HG03064 (cell line): ENCODE measurements at regions not wholly inside any gene's neighbourhood (a gene's known extent, or its start where the extent isn't known, plus 50 kb on each side); places are given as distances from the start of the nearest gene placed in this dataset.
"Not testable (repeated sequence)": the region's sequence is repeated elsewhere in the genome, so short reads cannot be mapped to it uniquely, and the experiment has no call there.

Source experiments
- ATAC-seq: cut with Tn5 transposase; IDR thresholded peaks from one replicate; pipeline ENCODE4 v1.9.1; 2021; ENCODE audit warnings: low read depth; ENCODE audit not compliant: unreplicated experiment

DNA sequence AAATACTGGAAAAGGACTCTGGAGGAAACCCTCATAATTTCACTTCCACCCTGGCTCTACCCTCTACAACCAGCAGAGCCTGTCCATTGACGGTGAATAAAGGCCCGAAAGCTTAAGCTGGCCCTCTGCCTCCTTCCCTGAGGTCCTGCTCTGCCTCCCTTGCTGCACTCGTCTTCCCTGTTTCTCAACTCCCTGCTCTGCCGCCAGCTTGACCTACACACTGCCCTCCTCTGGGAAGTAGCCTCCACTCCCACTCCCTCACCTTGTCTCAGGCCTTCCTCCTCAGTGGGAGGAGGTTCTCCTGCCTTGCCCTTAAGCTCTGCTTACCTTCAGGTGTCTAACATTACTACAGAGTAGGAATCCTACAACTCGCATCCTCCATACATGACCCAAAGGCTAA, 608.6 kb upstream of the NR3C2 start:
- ATAC-seq: no peak

DNA sequence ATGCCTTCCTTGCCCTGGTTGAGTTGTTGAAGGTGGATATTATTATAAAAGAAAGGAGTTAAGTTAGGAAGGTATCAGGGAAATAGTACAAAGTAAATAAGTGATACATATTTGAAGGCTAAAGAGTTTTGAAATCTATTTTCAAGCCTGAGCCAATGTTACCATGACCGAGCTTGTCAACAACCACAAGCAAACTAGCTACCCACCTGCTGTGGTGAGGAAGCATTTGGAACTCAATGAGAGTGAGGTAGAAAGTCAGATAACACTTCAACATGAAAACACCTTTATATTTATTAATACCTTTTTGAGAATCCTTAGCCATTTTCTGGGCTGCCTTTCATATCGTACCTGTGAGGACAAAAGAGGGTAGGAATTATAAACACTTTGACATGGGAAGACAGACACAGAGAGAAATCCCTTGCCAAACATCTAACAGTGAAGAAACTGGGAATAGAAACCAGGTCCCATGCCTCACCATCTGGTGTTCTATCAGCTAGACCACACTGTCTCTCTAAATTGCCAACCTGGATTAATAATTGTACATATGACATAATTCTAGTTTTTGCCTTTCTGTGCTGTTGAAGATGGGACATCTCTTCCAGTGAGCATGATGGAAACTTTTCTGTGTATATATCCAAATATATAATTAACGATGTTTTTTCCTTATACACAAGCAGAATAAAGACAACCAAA, 606.4 kb upstream of the NR3C2 start:
- no peak for ATAC-seq

DNA sequence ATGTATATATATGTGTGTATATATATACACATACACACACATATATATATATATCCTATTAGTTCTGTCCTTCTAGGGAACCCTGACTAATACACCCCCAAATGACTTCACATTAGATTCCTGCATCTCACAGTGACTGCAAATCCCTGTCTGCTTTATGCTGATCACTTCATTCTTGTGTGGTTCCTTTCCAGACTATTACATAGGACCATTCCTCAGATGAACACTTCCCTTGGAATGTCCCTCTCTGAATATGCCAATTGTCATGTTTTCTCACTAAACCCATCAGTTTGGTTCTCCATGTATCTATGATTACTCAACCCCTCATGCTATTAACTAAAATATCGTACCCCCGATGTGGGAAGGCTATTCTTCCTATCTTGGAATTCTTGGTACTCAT, 605.2 kb upstream of the NR3C2 start:
- ATAC-seq: no peak

DNA sequence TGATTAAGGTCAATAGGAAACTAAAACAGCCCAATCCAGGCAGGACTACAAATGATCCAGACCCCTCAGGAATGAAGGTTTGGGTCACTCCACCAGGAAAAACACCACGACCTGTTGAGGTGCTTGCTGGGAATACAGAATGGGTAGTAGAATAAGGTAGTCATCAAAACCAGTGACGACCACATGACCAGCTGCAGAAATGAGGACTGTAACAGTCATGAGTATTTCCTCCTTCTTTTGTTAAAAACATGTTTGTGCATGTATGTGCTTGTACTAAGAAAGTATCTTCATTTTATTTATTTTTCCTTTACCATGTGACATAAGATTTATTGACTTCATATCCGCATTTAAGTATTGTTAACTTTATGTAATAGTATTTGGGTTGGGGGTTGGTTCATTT, 603.5 kb upstream of the NR3C2 start:
- ATAC-seq: no peak

DNA sequence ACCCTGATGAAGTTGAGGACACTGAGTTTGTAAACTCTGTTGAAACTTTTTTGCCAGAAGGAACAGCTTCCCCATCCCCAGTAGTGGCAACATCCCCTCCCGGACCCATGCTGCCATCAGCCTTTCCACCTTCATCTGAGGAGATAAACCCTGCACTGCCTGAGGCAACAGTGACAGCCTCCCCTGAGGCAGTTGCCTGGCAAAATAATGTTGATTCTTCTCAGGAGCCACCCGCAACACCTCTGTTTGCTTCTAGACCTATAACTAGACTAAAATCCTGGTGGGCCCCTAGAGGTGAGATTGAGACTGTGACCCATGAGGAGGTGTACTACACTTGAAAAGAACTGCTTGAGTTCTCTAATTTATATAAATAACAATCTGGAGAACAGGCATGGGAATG, 597.6 kb upstream of the NR3C2 start:
- ATAC-seq: not testable (repeated sequence)

DNA sequence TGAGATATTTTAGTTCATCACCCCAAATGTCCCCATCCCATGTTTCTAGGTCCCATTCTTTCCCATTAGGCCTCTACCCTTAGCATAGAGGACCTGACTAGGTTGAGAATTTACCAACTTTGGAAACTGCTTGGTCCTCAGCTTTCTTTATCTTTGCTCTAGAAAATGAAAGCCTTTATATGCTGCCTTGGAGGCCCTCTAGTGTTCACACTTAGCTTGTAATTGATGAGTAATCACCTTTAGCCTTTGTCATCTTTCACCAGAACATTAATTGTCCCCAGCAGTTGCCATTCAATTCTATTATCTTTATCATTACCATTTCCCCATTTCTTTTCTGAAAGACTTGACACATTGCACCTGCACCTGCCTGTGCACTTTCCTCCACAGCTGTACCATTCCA, 589.2 kb upstream of the NR3C2 start:
- no peak for ATAC-seq

DNA sequence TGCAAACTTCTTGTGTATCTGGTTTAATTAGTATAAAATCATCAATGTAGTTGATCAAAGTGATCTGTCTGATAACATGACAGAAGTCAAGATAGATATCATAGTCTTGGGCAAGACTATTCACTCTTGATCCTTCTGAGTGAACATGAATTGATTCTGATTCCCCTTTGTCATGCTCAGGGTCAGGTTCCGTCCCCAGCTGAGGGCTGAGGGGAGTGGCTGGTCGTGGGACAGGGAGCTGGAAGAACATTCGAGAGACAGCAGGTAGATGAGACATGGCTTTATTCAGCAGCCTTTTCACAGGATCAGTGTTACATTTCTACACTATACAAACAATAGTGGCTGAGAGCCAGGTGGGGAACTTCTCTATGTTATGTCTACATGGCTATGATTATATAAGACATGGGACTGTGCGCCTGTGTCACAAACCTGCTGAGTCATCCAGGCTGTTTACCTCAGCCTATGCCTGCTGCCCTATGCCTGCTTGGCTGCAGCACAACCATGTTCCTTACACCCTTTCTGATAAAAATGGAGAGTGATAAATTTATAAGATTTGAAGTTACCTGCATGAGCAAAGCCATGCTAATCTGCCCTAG, 586.9 kb upstream of the NR3C2 start:
- ATAC-seq: no peak

DNA sequence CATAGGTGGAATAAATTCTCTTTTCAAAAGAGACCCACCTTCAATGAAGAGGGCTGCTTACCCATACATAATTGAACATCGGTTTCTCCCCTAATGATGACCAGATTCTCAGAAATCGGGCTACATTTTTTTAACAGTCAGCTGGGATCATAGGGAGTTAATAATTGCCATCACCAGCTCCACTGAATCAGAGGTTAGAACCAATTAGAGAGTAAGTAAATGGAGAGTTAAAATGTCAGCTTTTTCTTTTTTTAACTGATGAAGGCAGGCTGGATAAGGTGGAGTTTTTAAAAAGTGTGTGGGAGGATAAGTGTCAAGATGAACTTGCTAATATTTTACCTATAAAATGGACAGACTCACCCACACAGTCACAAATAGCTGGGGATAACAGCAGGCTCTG, 584.5 kb upstream of the NR3C2 start:
- no peak for ATAC-seq

DNA sequence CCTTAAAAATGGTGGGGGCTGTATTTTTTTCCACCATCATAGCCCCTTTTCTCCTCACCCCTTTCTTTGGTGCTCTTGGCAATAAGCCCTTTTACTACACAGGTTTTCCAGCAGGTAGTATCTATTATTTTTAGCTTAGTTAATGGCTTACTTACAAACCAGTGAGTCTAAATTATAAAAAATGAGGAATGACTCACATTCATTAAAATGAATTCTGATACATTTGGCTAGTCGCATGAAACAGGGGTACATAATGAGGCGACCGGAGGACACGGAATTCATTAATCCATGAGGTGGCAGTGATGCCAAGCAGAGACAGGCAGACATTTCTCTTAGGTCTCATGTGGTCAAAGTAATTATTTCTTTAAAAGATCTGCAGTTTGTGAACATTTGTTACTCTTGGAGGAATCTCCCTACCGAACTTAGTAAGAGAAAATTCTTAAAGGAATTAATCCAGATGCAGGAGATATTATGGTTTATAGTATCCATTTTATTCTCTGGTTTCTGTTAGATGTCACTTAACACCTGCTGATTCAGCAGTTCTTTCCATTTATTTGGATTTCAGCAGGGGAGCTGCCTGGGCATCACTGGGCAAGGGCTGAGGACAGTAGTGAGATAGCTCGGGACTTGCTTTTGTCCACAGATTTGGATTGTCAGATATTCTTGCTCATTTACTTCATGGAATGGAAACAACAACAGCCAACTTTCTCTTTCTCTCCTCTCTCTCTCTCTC, 575.0 kb upstream of the NR3C2 start:
- no peak for ATAC-seq

DNA sequence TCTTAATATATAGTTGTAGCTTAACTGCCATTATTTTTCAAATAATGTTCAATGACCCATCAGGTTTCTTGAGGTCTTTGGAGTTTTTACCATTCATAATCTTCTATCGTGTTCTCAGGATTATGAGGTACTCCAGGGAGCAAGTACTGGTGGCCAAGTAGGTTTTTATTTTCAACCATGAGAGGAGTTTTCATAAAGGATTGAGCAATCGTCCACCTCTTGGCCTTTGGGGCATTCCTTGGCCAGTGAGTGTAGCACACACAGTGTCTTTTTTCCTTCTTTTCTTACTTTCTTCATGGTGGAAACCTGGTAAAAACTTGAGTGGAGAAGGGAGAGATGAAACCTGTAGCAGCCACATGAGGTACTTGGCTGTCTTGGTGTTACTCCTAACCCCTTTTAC, 567.0 kb upstream of the NR3C2 start:
- no peak for ATAC-seq

DNA sequence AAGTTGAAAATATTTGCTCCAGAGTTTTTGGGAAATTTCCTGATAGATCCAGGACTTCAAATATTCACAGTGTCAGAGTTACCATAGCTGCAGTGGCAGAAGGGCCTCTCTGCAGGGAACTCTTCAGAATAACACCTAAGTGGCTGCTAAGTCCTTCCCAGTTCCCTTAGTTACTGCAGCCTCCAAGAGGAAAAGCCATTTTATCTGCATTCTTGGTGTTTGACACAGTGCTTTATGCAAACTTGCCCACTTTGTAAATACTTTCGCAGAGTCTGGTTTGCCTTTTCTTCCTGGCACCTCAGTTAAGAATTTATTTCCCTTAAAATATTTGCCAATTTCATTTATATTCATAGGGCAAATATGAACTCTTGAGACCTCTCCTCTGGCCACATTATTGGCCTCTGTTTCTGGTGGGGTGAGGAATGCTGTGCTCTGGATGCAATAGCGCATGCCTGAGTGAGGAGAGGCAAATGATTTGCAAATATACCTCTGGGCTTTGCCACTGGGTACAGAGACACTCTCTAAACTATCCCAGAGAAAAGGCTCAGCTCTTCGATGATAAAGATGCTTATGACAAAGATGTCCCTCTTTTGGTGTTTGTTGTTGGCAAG, 566.3 kb upstream of the NR3C2 start:
- ATAC-seq: no peak

DNA sequence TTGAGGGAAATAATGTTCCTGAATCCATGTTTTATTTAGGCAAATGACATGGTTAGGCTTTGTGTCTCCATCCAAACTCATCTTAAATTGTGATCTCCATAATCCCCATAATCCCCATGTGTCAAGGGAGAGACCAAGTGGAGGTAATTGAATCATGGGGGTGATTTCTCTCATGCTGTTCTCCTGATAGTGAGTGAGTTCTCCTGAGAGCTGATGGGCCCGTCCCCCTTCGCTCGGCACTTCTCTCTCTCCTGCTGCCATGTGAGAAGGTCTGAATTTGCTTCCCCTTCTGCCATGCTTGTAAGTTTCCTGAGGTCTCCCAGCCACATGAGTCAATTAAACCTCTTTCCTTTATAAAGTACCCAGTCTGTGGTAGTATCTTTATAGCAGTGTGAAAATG, 563.0 kb upstream of the NR3C2 start:
- no peak for ATAC-seq

DNA sequence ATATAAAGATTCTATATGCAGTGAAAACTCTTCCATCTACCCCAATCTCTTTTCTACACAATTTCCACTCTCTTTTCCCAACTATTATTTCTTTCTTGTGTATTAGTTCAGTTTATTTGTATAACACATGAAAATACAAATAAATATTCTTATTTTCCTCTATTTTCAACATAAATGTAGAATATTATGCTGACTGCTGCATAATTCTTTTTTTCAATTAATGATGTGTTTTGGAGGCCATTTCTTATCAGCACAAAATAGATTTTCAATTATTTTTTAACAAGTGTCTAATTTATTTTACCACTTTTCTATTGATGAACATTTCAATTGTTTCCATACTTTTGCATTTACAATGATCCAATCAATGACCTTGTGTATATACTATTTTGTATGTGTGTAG, 557.7 kb upstream of the NR3C2 start:
- ATAC-seq: no peak

DNA sequence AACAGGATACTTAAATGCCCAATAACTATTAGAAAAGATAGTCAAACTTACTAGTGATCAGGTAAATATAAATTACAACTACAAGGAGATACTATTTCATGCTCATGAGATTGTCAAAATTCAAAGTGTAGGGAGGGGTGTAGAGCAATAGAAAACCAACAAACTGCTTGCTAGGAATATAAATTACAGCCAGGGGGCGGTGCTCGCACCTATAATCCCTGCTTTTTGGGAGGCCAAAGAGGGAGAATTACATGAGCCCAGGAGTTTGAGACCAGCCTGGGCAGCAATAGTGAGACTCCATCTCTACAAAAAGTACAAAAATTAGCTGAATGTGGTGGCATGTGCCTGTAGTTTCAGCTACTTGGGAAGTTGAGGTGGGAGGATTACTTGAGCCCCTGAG, 556.5 kb upstream of the NR3C2 start:
- no peak for ATAC-seq

DNA sequence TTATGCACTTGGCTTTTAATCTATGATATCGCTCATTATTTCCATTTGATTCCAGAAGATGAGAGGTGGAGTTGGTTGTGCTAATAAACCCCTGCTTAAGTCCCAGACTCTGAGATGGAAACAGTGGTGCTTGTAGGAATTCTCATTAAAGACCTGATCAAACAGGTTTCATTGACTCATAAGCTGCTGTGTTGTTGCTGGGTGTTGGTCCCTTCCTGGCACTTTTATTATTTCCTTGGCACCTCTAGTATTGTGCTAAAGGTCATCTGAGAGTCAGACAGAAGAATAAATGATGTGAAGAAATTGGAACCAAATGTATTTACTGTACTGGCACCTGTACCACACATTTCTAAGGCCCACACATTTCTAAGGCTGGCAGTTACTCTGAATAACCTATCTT, 544.7 kb upstream of the NR3C2 start:
- no peak for ATAC-seq

DNA sequence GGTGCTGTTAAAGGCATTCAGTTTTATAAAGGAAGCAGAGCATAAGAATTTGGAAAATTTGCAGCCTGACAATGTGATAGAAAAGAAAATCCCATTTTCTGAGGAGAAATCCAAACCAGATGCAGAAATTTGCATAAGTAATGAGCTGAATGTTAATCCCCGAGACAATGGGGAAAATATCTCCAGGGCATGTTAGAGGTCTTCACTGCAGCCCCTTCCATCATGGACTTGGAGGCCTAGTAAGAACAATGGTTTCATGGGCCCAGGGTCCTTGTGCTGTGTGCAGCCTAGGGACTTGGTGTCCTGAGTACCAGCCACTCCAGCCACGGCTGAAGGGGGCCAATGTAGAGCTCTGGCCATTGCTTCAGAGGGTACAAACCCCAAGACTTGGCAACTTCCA, 542.7 kb upstream of the NR3C2 start:
- no peak for ATAC-seq

DNA sequence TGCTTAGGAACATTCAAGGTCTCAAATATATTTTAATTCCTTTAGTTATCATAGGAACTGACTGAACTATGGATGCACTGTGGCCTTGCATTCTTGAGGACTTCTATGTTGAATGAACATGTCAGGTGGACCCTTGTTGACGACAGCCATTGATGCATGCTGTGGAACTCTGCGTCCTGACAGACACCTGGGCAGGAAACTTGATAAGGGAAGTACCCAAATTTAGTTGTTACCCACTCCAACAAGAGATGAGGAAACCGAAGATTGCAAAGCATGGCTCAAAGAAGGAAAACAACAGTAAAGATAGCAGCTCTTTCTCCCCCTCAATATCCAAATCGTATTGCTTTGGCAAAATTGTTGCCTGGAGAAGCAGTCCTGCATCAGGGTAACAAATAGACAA, 540.0 kb upstream of the NR3C2 start:
- ATAC-seq: no peak

DNA sequence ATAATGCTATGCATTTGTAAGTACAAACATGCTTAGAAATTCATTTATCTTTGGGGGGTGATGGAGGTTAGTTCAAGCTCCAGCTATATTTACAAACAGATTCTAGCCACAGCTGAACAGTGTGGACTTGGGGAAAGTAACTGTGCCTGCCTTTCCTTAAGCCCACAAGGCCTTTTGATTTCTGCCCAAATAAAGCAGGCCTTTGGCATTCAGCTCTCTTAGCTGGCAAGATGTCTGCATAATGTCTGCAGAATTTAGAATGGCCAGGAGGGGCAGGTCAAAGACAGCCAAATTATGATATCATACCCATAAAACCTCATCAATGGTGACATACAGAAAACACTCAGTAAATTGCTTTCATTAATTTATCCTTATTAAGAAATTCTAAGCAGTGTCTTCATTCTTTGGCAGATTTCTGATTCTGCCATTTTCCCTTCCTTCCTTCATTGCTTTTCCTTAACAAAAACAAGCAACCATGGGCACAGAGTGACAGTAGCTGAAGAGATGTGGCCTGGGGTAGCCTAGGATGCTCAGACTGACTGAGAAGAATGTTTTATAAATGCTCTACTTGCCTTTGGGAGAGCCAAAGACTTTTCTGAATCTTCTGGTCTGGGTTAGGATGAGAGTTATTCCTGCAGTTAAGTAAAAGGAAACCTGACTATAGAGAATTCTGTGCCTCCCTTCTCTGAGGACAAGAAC, 538.7 kb upstream of the NR3C2 start:
- no peak for ATAC-seq

DNA sequence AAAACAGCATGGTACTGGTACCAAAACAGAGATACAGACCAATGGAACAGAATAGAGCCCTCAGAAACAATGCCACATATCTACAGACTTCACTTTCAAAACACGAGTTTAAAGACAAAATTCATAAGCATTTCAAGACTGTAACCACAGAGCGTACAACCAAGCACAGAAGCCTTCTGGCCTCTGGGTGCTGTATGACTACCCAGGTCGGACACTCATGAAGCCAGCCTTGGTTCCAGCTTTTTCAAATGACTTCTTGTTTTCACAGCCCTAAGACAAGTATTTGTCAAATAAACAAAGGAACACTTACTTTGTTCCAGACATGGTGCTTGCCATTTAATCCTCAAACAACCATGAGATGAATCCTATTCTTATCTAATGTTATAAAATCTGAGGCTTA, 536.1 kb upstream of the NR3C2 start:
- ATAC-seq: no peak

DNA sequence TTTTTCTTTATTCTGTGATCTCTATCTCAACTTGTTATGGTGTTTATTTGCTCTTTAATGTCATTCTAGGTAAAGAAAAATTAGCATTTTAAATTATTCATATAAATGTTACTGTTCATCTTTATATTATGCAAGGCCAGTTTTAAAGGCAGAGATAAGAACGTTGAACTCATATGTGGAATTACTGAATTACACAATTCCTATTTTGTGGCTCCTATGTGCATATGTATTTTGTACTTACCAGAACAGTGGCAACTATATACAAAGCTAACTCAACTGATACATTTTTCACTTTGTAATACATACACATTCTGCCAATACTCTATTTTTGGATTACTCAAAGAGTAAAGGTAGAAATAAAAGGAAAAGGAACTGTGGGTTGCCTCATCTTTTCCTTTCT, 533.2 kb upstream of the NR3C2 start:
- no peak for ATAC-seq

DNA sequence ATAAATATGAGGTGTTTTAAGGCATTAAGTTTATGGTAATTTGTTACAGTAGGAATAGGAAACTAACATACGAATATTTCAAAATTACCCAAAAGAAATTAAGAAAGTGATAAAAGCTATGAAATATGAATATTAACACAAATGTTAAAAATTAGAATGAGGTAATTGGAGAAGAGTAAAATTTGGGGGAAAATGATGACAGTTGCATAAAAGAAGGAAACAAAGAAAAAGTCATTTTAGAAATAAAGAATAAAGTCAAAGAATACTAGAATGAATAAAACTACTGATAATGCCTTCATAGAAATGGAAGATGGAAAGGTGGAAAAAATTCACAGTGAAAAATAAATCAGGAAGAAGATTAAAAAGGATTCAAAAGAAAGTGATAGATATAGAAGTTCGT, 522.9 kb upstream of the NR3C2 start:
- no peak for ATAC-seq
